Activated CD4-positive, alpha-beta T cell treated with anti-CD3 and anti-CD28 coated beads, Interleukin-2, Interleukin-6, amounts not matched to agents 100 ng/mL and 50 ng/mL, durations not matched to agents 16 hours and 8 hours (primary cell): ENCODE measurements at regions not wholly inside any gene's neighbourhood (a gene's known extent, or its start where the extent isn't known, plus 50 kb on each side); places are given as distances from the start of the nearest gene placed in this dataset.
"Not testable (repeated sequence)": the region's sequence is repeated elsewhere in the genome, so short reads cannot be mapped to it uniquely, and the experiment has no call there.

Experiments
- DNase-seq: peaks from one replicate; pipeline ENCODE4 v3.0.0-alpha.2; 2020

DNA sequence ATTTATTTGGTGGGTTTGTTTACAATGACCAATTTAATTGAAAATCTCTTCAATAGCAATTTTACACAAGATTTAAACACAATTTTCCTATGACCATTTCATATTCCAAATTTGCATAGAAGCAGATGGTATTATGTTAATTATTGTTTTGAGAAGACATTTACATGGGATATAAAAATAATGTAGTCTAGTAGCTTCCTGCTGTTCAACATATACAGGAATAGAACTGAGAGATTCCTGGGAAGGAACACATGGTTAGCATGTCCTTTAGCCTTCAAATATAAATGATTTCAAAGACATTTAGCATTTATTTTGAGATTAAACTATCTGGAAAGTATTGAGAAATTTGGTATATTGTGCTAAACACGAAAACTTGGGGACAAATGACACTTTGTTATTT lies 129.6 kb downstream of the KCNE4 start:
- no peak for DNase-seq

DNA sequence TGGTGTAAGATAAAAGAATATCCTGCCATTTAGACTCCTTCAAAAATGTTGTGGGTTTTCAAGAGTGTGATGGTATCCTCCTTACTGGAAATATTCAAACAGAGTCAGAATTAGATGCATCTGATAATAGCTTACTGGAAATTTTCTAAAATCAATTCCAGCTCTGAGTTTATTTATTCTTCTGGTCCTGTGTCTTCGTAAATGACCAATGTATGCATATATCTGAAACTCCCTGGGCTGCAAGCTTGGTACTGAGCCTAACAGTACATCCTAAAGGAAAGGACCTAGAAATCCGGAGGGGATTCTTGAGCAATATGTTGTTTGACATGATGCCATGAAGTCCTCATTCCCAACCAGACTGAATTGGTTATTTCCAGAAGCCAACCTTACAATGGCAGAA lies 130.4 kb downstream of the KCNE4 start:
- no peak for DNase-seq

DNA sequence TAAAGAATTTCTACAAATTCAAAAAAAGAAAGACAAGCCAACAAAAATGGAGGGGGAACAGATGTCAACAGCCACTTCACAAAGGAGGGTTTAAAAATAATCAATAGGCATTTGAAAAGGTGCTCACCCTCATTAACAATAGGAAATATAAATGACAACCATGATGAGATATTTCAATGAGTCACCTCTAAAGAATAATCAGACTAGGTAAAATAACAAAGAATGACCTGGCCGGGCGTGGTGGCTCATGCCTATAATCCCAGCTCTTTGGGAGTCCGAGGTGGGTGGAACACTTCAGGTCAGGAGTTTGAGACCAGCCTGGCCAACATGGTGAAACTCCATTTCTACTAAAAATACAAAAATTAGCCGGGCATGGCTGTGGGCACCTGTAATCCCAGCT lies 133.6 kb downstream of the KCNE4 start:
- no peak for DNase-seq

DNA sequence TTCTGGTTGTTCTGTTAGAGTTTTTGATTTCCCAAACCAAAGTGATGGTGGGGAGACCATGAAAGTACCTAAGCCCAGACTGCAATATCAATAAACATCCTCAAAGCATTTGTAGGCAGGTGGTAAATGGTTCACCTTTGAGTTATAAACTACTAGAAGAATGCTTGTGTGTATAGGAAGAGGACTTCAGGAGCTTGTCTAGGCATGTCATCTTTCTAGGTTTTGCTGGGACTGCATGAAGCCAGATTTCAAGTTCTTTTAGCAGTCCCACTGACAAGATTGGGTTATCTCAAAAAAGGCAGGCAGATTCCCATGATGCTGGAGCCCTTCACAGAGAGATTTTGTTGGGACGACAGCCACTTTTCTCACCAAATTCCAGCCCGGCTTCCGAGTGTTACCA lies 135.3 kb downstream of the KCNE4 start:
- no peak for DNase-seq

DNA sequence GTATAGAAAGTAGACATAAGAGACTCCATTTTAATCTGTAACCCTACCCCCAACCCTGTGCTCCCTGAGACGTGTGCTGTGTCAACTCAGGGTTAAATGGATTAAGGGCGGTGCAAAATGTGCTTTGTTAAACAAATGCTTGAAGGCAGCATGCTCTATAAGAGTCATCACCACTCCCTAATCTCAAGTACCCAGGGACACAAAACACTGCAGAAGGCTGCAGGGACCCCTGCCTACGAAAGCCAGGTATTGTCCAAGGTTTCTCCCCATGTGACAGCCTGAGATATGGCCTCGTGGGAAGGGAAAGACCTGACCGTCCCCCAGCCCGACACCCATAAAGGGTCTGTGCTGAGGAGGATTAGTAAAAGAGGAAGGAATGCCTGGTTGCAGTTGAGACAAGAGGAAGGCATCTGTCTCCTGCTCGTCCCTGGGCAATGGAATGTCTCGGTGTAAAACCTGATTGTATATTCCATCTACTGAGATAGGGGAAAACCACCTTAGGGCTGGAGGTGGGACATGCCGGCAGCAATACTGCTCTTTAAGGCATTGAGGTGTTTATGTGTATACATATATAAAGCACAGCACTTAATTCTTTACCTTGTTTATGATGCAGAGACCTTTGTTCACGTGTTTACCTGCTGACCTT lies 138.7 kb downstream of the KCNE4 start:
- not testable (repeated sequence) for DNase-seq

DNA sequence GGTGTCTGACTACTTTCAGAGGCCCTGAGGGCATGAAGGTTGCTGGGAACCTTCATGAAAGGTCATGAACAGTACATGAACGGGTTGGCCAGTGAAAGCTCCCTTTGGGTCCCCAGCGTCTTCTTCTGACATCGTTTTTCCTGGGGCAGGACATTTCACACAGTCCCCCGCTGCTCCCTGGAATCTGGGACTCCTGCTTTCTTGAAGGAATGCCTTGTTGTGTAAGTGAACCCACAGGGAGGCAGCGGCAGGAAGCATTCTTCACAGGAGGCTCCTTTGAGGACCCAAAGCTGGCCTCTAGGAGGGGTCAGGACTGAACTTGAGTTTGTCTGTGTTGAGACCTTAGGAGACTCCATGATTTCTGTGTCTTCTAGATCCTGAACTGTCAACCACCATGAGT lies 144.3 kb downstream of the KCNE4 start:
- no peak for DNase-seq

DNA sequence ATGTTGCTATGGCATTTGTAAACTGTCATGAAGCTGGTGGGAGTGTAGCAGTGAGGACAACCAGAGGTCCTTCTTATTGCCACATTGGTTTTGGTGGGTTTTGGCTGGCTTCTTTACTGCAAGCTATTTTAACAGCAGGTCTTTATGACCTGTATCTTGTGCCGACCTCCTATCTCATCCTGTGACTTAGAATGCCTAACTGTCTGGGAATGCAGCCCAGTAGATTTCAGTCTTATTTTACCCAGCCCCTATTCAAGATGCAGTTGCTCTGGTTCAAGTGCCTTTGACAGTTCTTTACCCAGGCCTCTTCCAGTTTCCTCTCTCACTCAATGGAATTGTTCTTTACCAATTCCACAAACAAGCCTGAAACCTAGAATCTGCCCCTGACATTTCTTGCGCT lies 145.1 kb downstream of the KCNE4 start:
- no peak for DNase-seq

DNA sequence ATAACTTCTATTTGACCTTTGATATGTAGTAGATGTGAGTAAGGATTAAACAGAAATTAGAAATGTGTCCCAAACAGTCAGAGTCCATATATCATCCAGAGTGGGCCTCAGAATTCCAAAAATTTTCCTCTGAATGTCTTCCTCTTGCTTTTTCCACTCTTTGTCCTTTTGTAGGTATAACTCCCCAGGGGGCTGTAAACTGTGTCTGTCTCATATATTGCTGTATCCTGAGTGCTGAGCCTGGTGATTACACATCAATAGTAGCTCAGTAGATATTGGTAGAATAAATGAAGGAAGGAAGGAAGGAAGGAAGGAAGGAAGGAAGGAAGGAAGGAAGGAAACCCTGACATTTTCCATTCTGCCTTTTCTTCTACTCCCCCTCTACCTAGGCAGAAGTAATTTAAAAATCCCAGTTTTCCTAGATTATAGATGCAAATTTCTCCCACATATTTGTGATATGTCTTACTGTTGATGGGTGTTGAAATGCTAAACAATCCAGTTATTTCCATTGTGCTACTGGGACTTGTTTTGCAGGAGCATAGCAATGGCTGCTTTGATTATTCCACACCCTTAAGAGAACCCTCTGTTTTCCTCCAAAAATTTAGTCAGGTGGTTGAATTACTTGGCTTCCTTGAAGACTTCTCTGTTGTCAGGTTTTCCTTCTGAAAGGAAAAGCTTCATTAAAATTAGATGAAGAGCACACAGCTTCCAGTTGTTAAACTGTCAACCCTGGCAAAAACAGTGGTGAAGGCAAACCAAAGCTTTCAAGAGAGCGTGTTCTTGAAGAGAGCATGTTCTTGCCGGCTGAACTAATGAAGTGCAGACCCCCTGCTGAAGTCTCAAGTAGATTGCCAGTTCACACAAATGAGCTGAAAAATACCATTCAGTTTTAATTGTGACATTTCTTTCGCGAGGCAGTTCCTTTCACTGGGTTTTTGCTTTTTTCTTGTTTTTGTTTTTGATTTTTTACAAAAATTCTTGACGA lies 147.8 kb downstream of the KCNE4 start:
- DNase-seq: no peak

DNA sequence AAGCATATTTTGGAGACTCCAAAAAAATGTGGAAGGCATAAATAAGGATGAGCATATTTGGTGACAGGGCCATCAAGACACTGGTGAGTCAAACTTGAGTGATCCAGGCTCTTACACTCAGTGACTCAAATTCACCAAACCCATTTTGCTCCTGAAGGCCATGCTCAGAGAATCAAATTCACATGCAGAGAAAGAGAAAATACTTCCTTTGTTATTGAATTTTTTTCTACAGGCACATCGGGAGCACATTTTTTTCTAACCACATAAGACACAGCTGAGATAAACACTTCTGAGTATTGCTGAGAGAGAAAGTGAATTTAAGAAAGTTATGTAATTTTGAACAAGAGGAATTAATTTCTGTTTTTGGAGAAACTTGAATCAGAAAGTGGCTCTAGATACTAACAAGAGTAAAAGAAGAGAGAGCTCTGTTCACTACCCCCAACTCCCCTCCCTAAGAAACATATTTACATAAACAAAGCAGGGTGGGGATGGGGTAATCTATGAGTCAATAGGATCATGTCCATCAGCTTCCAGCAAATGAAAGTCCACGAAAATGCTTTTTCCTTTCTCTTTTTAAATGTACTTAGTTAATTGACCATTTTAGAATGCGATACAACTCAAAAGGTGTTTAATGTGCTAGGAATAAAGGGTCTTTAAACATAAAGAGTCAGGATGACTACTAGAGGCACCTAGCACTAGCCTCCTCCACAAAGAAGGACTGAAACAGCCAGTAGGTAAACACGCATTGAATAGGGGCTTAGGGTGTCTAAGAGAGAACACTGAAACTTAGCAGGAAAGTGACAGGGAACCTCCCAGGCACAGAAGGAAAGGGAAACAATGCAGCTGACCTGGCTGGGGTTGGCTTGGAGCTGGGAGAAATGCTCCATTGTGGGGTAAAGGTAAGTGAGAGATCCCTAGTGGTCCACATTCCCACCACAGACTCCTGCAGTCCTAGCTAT lies 152.3 kb downstream of the KCNE4 start:
- no peak for DNase-seq

DNA sequence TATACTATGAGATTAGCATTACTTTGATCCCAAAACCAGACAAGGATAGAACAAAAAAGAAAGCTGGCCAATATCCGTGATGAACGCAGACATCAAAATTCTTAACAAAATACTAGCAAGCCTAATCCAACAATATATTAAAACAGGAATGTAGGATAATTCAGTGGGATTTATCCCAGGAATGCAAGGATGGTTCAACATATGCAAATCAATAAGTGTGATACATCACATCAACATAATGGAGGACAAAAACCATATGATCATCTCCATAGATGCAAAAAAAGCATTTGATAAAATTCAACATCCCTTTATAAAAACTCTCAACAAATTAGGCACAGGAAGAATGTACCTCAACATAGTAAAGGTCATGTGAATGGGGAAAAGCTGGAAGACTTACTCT lies 158.5 kb downstream of the KCNE4 start:
- DNase-seq: no peak

DNA sequence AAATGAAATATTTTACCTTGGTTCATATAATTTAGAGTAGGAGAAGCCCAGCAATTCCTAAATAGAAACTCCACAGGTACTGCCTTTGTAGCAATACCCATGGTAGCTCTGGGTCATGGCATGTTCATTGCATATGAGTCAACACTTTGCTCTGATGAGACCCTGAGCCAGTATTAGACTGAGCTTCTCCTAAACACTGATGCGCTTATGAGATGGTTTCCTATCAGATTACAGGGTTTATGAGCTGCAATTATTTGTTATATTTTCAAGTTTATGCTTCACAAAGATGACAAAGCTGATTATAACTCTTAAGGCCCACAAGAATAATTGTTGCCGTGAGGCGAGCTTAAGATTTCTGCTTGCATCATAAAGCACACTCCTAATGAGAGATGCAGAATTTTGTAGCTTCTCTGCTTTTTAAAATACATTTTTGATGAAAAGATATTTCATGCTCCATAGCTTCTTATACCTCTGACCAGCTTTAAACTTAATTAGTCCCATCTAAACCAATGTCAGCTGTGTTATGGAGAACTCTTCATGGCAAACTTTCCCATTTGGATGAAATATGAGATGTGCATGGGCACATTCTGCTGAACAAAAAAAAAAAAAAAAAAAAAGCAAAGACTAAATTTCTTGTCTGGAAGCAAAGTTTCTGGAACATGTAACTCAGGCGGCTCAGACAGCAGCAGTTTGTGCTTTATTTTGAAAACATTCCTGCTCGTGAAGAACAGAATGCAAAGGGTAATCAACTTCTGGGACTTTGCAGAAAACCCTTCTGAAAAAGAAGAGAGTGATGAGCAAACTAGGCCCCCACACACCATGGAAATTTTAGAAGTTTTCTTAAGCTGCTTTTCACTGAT lies 162.6 kb downstream of the KCNE4 start:
- DNase-seq: no peak

DNA sequence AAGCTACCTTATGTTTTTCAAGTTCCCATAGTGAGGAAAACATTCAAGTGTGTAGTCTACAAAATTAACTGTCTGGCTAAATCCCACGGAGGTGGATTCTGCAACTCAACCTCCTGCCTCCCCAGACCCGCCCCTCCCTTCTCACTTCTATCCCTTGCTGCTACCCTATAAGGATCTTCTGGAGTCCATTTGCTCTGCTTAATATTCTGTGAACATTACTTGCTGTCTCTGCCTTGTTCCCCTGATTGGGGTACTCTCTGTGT lies 163.2 kb downstream of the KCNE4 start:
- no peak for DNase-seq

DNA sequence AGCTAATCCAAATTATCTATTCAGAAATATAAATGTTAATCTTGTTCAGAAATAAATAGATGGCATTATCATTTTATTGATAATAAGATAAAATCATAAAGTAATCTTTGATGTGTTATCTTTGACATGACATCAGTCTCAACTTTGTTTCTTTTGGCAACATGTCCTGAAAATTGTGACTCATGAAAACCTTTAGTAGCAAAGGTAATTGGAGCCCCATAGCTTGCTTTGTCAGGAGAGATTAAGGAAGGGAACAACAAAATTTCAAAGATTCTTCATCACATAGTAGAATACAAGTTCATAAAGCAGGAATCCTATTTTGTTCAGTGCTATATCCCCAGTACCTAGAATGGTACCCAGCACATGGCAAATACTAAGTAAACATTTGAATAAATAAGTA lies 165.4 kb downstream of the KCNE4 start:
- DNase-seq: no peak

DNA sequence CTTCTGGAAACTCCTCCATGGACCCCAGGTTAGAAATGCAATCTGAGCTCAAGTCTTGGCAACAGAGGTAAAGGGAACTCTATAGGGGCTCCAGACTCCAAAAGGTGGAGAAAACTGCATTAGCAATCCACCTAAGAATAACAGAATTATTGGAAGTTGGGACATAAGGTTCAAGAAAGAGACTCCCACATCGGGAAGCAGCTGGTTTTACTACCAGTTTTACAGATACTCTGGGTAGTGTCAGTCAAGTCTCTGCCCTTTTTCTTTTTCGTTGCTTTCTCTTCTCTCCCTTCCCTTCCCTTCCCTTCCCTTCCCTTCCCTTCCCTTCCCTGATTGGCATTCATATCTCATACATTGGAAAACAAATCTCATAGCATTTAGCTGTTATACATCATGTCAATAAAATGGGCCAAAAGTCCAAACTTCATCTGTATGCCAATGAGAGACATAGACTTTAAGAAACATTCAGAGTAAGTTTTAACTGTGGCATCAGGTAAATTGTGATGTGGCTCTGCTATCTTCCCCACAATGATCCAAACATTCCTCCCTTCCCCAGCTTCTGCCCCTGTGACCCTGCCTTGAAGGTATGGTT lies 166.7 kb downstream of the KCNE4 start:
- no peak for DNase-seq

DNA sequence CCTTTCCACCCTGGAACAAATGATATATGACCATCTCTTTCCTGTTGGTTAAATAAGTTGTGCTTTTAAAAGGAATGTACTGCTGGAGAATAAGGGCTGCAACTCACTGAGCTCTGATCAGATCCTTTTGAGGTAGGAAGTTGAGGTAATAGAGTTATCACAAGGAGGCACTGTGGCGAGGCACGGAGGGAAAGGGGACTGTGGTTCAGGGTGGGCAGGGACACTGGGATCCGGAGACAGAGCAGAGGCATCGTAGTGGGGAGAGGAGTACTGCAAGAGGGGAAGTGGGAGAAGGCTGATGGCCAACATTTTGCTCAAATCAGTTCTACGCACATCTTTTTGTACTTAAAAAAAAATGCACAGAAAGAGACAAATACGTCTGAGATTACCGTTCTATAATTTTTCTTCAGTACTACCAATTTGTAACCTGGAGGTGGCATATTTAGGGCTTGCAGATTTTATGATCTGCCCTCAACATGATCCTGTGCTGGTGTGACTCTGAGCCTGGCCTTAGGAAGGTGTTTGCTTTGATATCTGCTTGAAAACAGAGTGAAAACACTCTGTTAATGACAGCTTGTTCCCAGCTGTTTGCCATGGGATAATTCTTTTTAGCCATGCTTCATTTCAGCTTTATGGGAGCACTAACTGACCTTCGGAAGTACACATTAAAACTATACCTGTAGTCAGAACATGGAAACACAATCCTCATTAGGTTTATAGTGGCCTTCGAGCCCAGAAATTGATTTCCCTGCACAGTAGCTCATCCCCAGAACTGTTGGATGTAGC lies 168.1 kb downstream of the KCNE4 start:
- DNase-seq: no peak

DNA sequence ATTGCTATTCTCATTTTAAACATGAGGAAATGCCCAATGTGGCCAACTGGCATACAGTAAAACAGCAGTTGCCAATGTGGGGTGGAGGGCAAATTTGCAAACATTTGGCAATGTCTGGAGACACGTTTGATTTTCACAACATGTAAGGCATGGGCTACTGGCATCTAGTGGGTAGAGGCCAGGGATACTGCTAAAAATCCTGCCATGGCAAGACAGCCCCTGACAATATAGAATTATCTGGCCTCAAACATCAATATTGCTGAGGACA lies 168.6 kb downstream of the KCNE4 start:
- no peak for DNase-seq

DNA sequence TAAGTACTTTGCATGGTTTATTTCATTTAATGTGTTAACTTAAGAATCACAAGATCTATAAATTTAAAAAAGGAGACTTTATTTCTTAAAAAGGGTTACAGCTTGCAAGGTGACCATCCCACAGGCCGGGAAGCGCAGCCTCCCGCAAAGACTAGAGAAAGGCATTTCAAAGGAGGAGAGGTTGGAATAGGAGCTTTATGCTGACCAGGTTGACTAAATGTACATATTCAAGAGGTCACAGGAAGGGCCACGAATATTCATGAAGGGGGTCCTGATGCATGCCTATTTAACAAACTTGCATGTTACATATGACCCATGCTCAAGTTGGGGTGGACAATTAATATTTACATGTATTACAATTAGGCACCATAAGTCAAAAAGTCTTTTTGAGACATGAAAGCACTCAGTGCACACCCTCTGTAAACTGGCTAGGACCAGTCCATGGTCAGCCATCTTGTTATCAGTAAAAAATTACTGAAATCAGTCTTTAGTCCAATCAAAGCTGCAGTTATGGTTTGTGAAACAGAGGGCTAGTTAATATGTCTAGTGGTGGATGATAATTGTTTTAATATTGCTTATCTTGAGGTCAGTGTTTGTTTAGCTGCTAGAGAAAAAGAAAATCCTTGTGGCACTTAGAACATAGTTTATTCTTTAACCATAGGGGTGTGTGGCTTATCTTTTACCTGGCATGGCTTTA lies 169.3 kb downstream of the KCNE4 start:
- DNase-seq: no peak

DNA sequence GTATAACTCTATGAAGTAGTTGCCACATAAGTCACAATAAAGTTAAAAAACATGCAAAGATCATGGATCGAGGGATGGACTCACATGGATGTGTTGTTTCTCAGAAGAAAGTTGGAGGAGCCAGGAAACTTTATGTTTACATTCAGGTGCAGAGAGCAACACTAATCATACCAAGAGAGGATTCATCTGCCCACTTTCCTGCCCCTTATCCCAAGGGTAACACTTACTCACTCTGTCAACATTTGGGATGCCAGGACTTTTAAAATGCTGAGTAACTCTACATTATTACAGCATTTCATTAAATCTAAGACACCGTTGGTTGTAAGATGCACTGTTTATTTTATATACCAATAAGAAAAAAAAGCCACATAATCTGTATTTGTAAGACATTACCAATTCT lies 170.4 kb downstream of the KCNE4 start:
- DNase-seq: no peak

DNA sequence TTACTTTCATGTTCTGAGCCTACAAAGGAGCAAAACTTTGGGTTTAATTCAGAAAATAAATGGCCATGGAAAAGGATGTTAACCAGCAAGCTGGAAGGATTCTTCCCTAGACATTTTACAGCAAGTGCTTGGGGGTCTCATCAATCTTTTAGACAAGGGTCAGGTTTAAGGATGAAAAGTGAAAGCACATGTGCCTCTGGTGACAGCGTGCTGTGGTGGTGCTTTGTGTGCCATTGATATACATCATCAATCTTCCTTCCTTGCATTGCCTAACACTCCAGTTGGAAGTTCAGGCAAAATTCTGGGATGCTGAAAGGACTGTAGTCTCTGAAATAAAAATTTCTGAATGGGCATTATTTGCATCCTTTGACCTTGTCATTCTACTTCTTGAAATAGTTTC lies 171.2 kb downstream of the KCNE4 start:
- DNase-seq: no peak

DNA sequence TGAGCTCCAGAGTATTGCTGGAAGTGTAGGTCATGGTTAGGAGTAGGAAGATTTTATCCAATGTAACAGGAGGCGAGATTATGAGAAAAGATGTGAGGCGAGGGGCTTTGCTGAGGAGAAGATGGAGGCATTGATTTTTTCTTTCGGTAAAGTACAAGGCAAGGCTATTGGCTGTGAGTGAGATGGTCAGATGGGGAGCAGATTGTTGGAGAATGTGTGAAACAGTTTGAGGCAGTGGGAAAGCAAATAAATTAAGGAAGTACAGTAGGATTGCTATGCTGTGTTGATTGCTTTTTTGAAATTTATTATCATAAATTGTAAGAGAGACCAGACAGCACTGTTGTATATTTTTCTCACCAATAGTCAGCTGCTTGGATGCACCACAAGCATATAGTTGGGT lies 173.3 kb downstream of the KCNE4 start:
- no peak for DNase-seq

DNA sequence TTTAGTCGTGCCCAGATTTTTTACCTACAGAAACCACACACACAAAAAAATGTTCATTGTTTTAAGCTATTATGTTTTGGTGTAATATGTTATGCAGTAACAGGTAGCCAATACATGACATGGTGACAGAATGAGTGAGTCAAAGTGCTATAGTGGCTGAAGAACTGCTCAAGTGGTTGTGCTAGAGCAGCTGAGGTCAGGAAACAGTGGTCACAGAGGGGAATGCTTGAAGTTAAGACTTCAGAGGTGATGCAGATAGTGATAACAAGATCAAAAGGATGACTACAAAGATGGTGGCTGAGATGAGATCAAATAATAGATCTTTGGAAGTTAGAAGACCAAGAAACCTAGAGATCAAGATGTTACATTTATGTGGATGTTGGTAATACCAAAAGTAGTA lies 174.3 kb downstream of the KCNE4 start:
- DNase-seq: no peak
